Uterus (tissue), 3 donors: ENCODE measurements at regions not wholly inside any gene's neighbourhood (a gene's known extent, or its start where the extent isn't known, plus 50 kb on each side); places are given as distances from the start of the nearest gene placed in this dataset.

ENCODE experiments used
- DNase-seq, 2 donors: peaks; one replicate each; pipeline ENCODE4 v3.0.0-alpha.2; 2019 to 2020
- H3K27ac ChIP-seq, 2 donors: fragments of 200-600 bp; sonication (generic); 1 replicate in 1 of 2; 2 replicates in 1 of 2; pipeline ENCODE4 v1.5.1; 2016 to 2018
- H3K27me3 ChIP-seq, 2 donors: fragments of 200-600 bp; sonication (generic); one replicate each; pipeline ENCODE4 v1.5.1; 2018 to 2019; ENCODE audit warnings: control low read depth in 1 of 2
- H3K36me3 ChIP-seq, 2 donors: fragments of 200-600 bp; sonication (generic); one replicate each; pipeline ENCODE4 v1.5.1; 2019; ENCODE audit warnings: control low read depth in 1 of 2
- H3K4me1 ChIP-seq, 2 donors: fragments of 200-600 bp; sonication (generic); one replicate each; pipeline ENCODE4 v1.5.1; 2018 to 2019; ENCODE audit warnings: control low read depth in 1 of 2
- H3K4me3 ChIP-seq, 2 donors: fragments of 200-600 bp; sonication (generic); 1 replicate in 1 of 2; 2 replicates in 1 of 2; pipeline ENCODE4 v1.5.1; 2018 to 2019; ENCODE audit warnings: mild to moderate bottlenecking in 1 of 2
- H3K9me3 ChIP-seq, 2 donors: fragments of 200-600 bp; sonication (generic); one replicate each; pipeline ENCODE4 v1.5.1; 2019; ENCODE audit warnings: control low read depth in 1 of 2
- CTCF ChIP-seq, 4 experiments: fragments of 200-600 bp in 2 of 4; fragments of 450-650 bp in 2 of 4; sonication (generic) in 2 of 4; IDR thresholded peaks; one replicate each; pipeline ENCODE4 v1.5.1; 2016 to 2019; ENCODE audit warnings: antibody characterized with exemption in 4 of 4, mild to moderate bottlenecking in 2 of 4, moderate library complexity in 1 of 4
- POLR2A ChIP-seq, 2 donors: fragments of 450-650 bp; IDR thresholded peaks; one replicate each; pipeline ENCODE4 v1.6.1; 2016; ENCODE audit warnings: antibody characterized with exemption in 2 of 2, mild to moderate bottlenecking in 1 of 2, moderate library complexity in 1 of 2
- intact Hi-C: fragments of 100-400 bp; cut with DNase I; formaldehyde crosslinking; loops from one replicate; pipeline ENCODE4 v1.15.1; 2023; ENCODE audit warnings: low total_unique reads
- donor health status: DM: yes; HTN: yes; CAD: no.

GRCh38 chr11:11065396-11065795 is 207.5 kb upstream of the ZBED5 start:
- intact Hi-C loops: no loop called here
- H3K4me3 ChIP-seq: no peak overlapping the region
- H3K27ac ChIP-seq: no peak overlapping the region
- TF ChIP-seq CTCF (IDR thresholded peaks at IDR 0.05) (no peak), POLR2A (IDR thresholded peaks at IDR 0.05) (no peak)
- DNase-seq: no peak
- H3K27me3 ChIP-seq: no peaks in the 10 kb centered on the region
- H3K4me1 ChIP-seq: no peaks in the 10 kb centered on the region
- H3K36me3 ChIP-seq: no peaks in the 10 kb centered on the region
- no peaks in the 10 kb centered on the region for H3K9me3 ChIP-seq

- no peaks in the 10 kb centered on the region for H3K4me1 ChIP-seq
- H3K4me3 ChIP-seq: no peak overlapping the region
- no peak for TF ChIP-seq POLR2A (IDR thresholded peaks at IDR 0.05)
- no peak for TF ChIP-seq CTCF (IDR thresholded peaks at IDR 0.05)
- H3K27me3 ChIP-seq: no peaks in the 10 kb centered on the region
- H3K9me3 ChIP-seq: no peaks in the 10 kb centered on the region
- no peak for DNase-seq
- intact Hi-C loops: no loop called here
- peak overlapping the region in 1 of 2 donors; percentile 36 for H3K27ac ChIP-seq
- H3K36me3 ChIP-seq: no peaks in the 10 kb centered on the region
Measured at GRCh38 chr11:11057472-11057854, 199.6 kb upstream of the ZBED5 start.

DNA sequence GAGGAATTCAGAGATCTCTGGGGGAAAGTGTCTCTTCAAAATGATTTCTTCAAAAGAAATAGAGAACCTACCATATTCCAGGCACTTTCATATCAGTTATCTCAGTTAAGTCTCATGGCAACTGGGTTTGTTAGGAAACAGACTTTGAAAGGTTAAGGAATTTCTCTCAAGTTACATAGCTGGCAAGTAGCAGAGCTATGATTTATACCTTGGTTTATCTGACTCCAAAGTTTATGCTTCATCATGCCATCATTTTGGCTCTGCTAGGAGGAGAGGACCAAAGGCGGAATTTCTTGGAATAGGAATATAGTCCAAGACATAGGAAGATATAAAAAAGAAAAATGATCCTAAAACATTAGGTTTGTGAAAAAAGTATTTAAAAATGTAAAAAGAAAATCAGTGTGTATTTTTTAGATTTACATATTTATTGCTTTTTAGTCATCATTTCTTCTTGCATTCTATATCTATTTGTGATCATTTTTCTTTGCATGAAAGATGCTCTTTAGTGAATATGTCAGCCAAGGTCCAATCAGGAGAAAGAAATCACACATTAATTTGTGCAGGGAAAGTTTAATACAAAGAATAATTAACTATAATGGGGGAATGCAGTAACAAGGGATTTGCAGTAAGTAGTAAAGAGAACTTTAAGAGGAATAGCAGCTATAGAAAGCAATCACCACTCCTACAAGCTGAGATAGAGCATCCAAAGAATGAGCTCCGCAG is 199.1 kb upstream of the ZBED5 start:
- Histone ChIP-seq H3K36me3 (no peaks in the 10 kb centered on the region), H3K27me3 (no peaks in the 10 kb centered on the region), H3K4me1 (no peaks in the 10 kb centered on the region), H3K9me3 (no peaks in the 10 kb centered on the region), H3K27ac (no peak overlapping the region), H3K4me3 (no peak overlapping the region)
- DNase-seq: no peak
- intact Hi-C loops: no loop called here
- no peak for TF ChIP-seq POLR2A (IDR thresholded peaks at IDR 0.05)
- no peak for TF ChIP-seq CTCF (IDR thresholded peaks at IDR 0.05)

GRCh38 chr11:11056316-11056715 is 198.5 kb upstream of the ZBED5 start:
- Histone ChIP-seq H3K4me1 (no peaks in the 10 kb centered on the region), H3K4me3 (no peak overlapping the region), H3K36me3 (no peaks in the 10 kb centered on the region), H3K27me3 (no peaks in the 10 kb centered on the region), H3K27ac (no peak overlapping the region), H3K9me3 (no peaks in the 10 kb centered on the region)
- DNase-seq: no peak
- intact Hi-C loops: no loop called here
- no peak for TF ChIP-seq POLR2A (IDR thresholded peaks at IDR 0.05)
- TF ChIP-seq CTCF (IDR thresholded peaks at IDR 0.05): no peak

GRCh38 chr11:11047851-11048610 is 190.2 kb upstream of the ZBED5 start:
- peaks cover 0 to 10% of the 10 kb centered on the region in 2 donors for H3K4me1 ChIP-seq
- H3K27me3 ChIP-seq: no peaks in the 10 kb centered on the region
- H3K4me3 ChIP-seq: no peak overlapping the region
- no peaks in the 10 kb centered on the region for H3K36me3 ChIP-seq
- no peaks in the 10 kb centered on the region for H3K9me3 ChIP-seq
- no peak overlapping the region for H3K27ac ChIP-seq
- TF ChIP-seq POLR2A (IDR thresholded peaks at IDR 0.05) (no peak), CTCF (IDR thresholded peaks at IDR 0.05) (no peak)
- no peak for DNase-seq
- intact Hi-C loops: no loop called here
